GM21717 (cell line): ENCODE measurements at regions not wholly inside any gene's neighbourhood (a gene's known extent, or its start where the extent isn't known, plus 50 kb on each side); places are given as distances from the start of the nearest gene placed in this dataset.

Source experiments
- ATAC-seq: cut with Tn5 transposase; IDR thresholded peaks from one replicate; pipeline ENCODE4 v1.9.1; 2021; ENCODE audit warnings: mild to moderate bottlenecking, moderate library complexity; ENCODE audit not compliant: unreplicated experiment

- no peak for ATAC-seq
Observed at GRCh38 chr12:93042684-93043083, 113.6 kb upstream of the EEA1 start.

DNA sequence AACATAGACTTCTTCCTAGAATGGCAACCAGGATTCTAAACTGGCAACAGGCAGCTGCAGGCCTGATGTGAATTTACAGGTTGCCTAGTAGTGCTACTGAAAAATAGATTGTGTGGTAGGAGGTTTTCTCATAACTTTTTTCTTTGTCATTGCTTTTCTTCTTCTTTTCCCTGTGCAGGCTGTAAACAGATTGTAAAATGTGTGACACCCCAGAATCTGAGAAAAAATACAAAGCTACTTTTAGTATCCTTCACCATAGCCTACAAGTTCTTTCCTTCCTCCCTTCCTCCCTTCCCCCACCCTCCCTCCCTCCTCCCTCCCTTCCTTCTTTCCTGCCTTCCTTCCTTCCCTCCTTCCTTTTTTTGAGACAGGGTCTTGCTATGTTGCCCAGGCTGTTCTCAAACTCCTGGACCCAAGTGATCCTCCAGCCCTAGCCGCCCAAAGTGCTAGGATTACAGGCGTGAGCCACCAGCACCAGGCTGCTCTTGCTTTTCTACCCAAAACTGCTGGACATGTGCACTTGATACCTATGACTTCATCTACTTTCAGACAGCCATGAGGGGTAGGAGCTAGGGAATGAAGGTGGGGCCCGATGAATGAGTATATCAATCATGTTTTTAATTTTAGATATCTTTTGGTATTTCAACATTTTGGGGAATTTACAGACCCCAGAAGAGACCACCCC is 114.2 kb upstream of the EEA1 start:
- ATAC-seq, result no peak

- no peak for ATAC-seq
Observed at GRCh38 chr12:93043877-93044209, 114.7 kb upstream of the EEA1 start.

DNA sequence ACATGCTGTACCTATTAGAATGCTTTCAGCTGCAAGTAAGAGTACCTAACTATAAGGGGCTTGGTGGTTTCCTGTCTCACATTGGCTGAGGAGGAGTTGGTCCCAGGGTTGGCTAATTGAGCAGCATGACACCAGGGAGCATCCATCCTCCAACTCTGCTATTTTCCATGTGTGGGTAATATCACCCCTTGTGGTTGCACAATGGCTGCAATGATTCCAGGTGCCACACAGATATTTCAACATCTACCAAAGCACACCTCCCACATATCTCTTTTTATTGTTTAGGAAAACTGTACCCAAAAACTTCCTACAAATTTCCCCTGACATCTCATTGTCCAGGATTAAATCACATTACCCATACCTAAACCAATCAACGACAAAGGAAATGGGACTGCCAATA is 118.0 kb upstream of the EEA1 start:
- no peak for ATAC-seq

GRCh38 chr12:93048656-93049055 is 119.6 kb upstream of the EEA1 start:
- ATAC-seq, result no peak

- ATAC-seq, result no peak
Observed at GRCh38 chr12:93050026-93050747, 121.1 kb upstream of the EEA1 start.

- no peak for ATAC-seq
Observed at GRCh38 chr12:93050748-93051081, 121.6 kb upstream of the EEA1 start.

GRCh38 chr12:93054021-93054420 is 124.9 kb upstream of the EEA1 start:
- no peak for ATAC-seq

DNA sequence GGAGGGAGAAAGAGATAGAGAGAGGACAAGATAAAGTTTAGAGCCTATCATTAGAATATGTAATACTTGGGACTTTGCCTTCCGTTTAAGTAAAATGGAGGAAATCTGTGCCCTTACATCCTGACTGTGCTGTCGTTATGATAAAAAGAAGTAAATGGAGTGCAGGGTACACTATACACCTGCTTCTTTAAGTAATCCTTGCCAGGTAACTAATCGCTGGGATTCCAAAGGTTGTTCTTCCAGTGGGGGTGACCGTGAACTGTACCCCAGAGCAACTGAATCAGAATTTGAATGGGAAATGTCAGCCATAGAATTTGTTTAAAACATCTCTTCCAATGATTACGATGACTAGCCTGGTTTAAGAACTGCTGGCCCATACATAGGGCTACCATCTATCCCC is 126.1 kb upstream of the EEA1 start:
- ATAC-seq, result no peak

- ATAC-seq, result no peak
Observed at GRCh38 chr12:93056971-93057535, 128.0 kb upstream of the EEA1 start.

- ATAC-seq, result no peak
Observed at GRCh38 chr12:93058280-93058679, 129.2 kb upstream of the EEA1 start.

- no peak for ATAC-seq
Observed at GRCh38 chr12:93059288-93059687, 130.2 kb upstream of the EEA1 start.

DNA sequence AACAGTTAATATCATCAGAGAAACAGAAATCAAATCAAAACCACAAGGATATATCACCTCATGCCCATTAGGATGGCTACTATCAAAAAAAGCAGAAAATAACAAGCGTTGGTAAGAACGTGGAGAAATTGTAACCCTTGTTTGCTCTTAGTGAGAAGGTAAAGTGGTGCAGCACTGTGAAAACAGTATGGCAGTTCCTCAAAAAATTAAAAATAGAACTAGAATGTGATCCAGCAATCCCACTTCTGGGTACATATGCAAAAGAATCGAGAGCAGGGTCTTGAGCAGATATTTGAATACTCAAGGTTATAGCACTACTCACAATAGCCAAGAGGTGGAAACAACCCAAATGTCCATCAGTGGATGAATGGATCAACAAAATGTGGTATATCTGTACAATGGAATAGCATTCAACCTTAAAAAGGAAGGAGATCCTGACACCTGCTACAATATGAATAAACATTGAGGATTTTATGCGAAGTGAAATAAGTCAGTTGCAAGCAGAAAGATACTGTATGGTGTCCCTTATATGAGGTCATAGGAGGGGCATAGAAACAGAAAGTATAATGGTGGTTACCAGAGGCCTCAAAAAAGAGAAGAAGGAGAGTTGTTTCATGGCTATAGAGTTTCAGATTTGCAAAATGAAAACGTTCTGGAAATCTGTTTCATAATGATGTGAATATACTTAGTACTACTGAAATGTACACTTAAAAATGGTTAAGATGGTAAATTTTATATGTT is 131.0 kb upstream of the EEA1 start:
- ATAC-seq, result peak; percentile 95

GRCh38 chr12:93060666-93061472 is 131.8 kb upstream of the EEA1 start:
- ATAC-seq, result peak; percentile 44

DNA sequence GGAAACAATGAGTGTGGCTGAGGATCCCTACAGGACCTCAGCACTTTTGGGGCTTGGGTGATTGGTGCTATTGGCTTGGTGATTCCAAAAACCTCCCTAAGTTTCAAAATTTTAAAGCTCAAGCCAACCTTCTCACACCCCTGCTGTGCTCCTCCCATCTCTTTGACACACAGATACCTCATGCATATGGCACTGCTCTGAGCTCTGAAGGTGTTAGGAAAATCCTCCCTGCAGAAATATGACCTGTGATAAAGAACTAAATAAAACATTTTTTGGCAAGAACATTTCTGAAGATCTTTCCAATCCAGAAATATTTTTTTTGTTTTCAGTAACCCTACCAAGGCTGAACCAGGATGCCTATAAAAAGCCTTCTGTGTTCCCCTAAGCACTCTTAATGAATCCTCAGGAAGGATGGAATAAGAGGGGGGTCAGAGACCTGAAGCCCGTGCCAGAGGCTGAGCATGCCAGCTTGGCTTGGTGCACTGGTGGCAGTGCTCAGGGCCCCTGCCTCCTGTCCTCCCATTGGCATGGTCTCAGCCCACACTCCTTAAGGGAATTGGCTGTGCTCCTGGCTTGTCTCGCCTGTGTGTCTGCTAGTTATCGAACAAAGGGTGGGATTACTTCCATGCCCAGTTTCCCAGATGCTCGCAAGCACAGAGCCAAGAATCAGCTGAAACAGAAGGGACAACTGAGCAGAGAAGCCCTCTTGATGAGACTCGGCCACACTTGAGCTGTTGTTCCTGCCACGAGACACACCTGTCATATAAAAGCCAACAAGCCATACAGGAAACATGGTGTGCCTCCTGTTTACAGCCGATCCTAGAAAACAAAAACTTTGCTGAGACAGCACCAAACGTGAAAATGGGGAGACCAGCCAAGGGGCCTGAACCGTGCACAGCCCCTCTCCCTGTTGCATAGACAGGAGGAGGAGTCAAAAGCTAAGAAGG is 132.7 kb upstream of the EEA1 start:
- ATAC-seq, result no peak

- ATAC-seq, result no peak
Observed at GRCh38 chr12:93065896-93066295, 136.8 kb upstream of the EEA1 start.

- ATAC-seq, result no peak
Observed at GRCh38 chr12:93072340-93072739, 143.2 kb upstream of the EEA1 start.

DNA sequence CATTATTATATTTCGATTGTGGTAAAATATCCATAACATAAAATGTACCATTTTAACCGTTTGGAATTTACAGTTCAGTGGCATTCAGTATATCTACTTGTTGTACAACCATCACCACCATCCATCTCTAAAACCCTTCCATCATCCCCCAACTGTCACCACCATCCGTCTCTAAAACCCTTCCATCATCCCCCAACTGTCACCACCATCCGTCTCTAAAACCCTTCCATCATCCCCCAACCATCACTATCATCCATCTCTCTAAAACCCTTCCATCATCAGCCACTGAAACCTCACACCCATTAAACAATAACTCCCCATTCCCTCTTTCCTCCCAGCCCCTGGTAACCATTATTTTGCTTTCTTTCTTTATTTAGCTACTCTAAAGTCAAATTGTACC is 144.2 kb upstream of the EEA1 start:
- ATAC-seq, result no peak

GRCh38 chr12:93078059-93078458 is 149.0 kb upstream of the EEA1 start:
- ATAC-seq, result no peak

DNA sequence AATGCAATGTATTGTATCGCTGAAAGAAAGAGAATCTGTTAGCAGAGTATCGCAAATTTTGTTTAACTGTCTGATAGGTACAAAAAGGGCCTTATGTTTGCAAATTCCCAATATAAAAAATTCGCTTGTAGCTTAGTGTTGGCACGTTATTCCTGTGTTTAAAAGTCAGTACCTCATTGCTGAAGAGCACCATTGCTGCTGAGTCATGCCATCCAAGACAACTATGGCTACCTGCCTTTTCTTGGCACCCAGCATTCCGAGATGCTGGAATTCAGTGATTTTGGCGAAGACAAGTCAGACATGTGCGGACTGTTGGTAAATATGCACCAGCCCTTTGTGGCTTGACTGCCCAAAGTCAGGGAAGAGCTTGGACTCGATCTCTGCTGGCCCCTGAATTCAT is 149.5 kb upstream of the EEA1 start:
- no peak for ATAC-seq
